ENCODE measurements at regions not wholly inside any gene's neighbourhood (a gene's known extent, or its start where the extent isn't known, plus 50 kb on each side); places are given as distances from the start of the nearest gene placed in this dataset.

GRCh38 chr12:67780580-67781084, 132.1 kb downstream of the DYRK2 start:
- TF ChIP-seq CTCF (IDR thresholded peaks at IDR 0.05) (no peak), POLR2A (IDR thresholded peaks at IDR 0.05) (no peak)

All from ovary (tissue), 3 donors.